ENCODE measurements at regions not wholly inside any gene's neighbourhood (a gene's known extent, or its start where the extent isn't known, plus 50 kb on each side); places are given as distances from the start of the nearest gene placed in this dataset.

- no peak for DNase-seq (ENCODE audit: low read depth)
These were observed 54.7 kb upstream of the TPRG1 start for GRCh38 chr3:189117087-189117486.

GRCh38 chr3:189118896-189119295 lies 52.9 kb upstream of the TPRG1 start:
- DNase-seq (ENCODE audit: low read depth) = no peak

- no peak for DNase-seq (ENCODE audit: low read depth)
These were observed 51.8 kb upstream of the TPRG1 start for GRCh38 chr3:189119950-189120349.

- DNase-seq (ENCODE audit: low read depth) = no peak
These were observed 50.7 kb upstream of the TPRG1 start for GRCh38 chr3:189121092-189121491.
